Fibroblast of skin of scalp (primary cell): ENCODE measurements at regions not wholly inside any gene's neighbourhood (a gene's known extent, or its start where the extent isn't known, plus 50 kb on each side); places are given as distances from the start of the nearest gene placed in this dataset.
"Not testable (repeated sequence)": the region's sequence is repeated elsewhere in the genome, so short reads cannot be mapped to it uniquely, and the experiment has no call there.

Source experiments
- DNase-seq: peaks from one replicate; pipeline ENCODE4 v3.0.0-alpha.2; 2013

DNA sequence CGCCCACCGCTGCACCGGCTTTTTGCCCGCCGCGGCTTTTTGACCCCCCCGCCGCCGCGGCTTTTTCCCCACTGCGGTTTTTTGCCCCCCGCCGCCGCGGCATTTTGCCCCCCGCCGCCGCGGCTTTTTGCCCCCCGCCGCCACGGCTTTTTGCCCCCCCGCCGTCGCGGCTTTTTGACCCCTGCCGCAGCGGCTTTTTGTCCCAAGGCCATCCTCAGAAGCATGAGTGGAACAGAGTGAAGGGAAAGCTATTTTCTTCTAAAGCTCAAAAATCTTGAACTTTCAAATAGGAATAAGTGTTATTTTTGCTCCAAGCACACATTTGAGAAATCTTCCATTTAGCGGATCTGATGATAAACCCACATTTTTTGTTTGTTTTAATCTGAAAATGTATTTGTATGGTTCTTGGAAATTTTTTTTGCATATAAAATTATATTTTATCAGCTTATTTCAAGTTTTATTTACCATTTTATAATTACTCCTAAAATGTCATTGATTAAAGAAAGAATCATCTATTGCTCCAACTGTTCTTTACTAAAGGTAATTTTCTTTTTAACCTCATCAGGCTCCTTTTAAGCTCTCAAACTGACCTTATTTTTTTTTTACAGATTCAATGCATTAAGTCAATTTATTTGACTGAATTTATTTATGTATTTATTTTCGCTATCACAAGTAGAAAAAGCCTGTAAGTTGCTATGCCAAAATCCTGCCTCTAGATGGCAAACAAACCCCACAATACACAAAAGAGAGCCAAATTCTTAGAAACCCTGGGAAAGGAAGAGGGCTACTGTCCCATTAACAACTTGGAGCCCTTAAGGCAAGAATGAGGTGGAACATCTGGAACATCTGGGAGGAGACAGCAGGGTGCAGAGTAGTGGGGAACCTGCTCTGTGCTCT, 460.3 kb downstream of the ZNF33B start:
- DNase-seq, result peak; percentile 29

DNA sequence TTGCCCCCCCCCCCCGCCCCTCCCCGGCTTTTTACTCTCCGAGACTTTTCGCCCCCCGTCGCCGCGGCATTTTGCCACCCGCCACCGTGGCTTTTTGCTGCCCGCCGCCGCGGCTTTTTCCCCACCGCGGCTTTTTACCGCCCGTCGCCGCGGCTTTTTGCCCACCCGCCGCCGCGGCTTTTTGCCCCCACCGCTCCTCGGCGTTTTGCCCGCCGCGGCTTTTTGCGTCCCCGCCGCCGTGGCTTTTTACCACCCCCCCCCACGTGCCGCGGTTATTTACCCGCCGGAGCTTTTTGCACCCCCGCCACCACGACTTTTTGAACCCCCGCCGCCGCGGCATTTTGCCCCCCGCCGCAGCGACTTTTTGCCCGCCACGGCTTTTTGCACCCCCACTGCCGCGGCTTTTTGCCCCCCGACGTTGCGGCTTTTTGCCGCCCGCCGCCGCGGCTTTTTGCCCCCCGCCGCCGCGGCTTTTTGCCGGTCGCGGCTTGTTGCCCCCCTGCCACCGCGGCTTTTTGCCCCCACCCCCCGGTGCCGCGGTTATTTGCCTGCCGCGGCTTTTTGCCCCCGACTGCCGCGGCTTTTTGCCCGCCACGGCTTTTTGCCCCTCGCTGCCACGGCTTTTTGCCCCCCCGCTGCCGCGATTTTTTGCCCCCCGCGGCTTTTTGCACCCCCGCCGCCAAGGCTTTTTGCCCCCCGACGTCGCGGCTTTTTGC, 461.1 kb downstream of the ZNF33B start:
- DNase-seq, result no peak

DNA sequence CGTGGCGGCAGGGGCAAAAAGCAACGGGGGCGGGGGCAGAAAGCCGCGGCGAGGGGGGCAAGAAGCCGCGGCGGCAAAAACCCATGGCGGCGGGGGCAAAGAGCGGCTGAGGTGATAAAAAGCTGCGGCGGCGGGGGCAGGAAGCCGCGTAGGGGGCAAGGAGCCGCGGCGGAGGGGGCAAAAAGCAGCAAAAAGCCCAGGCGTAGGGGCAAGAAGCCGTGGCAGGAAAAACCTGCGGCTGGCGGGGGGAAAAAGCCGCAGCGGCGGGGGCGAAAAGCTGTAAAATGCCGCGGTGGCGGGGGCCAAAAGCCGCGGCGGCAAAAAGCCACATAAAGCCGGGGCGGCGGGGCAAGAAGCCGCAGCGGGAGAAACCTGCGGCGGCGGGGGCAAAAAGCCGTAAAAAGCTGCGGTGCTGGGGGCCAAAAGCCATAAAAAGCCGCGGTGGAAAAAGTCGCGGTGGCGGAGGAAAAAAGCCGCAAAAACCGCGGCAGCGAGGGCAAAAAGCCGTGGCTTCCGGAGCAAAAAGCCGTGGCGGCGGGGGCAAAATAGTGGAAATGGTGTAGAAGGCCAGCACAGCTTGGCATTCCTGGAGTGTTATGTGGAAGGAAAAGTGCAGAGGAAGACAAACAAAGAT, 487.8 kb downstream of the ZNF33B start:
- no peak for DNase-seq

DNA sequence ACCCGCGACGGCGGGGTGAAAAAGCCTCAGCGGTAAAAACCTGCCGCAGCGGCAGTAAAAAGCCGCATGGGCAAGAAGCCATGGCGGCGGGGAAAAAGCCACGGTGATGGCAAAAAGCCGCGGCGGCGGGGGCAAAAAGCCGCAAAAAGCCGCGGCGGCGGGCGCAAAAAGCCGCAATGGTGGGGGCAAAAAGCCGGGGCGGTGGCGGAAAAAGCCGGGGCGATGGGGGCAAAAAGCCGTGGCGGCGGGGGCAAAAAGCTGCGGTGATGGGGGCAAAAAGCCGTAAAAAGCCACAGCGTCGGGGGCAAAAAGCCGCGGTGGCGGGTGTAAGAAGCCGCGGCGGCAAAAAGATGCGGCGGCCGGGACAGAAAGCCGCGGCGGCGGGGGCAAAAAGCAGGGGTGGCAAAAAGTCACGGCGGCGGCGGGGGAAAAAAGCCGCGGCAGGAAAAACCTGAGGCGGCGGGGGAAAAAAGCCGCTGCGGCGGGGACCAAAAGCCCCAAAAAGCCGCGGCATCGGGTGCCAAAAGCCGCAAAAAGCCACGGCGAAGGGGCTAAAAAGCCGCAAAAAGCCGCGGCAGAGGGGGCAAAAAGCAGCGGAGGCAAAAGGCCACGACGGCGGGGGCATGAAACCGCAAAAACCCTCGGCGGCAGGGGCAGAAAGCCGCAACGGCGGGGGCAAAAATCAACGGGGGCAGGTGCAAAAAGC, 488.5 kb downstream of the ZNF33B start:
- DNase-seq, result no peak

DNA sequence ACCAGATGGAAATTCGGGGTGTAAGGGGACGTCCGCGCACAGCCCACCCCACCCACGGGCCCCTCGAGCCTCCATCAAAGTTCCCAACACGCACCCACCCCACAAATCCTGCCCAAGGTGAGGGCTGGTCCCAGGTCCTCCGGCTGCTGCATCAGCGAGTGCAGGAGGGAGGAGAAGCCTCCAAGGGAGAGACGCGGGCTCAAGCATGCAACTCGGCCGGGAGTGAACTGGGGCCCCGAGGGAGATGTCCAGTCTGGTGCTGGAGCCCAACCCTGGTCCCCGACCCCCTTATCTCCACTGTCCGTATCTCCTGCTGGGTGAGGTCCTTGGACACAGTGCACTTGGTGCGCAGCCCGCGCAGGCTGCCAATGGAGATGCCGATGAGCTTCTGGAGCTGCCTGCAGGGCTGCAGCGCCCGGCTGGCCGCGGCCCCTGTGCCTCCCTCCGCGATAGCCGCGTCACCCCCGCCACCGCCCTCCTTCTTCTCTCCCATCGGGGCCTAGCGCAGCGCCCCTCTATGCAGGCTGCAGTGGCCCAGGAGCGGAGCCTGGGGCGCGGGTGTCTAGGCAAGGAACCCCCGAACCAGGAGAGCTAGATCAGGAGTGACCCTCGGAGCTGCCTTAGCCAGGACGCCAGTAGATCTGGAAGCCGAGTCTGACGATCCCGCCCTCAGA, 489.2 kb downstream of the ZNF33B start:
- no peak for DNase-seq

DNA sequence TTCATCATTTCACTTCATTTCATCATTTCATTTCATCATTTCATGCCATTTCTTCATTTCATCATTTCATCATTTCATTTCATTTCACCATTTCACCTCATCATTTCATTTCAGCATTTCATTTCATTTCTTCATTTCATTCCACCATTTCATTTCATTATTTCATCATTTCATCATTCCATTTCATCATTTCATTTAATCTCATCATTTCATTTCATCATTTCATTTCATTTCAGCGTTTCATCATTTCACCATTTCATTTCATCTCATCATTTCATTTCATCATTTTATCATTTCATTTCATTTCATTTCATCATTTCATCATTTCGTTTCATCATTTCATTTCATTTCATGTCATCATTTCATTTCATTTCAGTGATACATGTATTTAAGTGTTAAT, 492.2 kb downstream of the ZNF33B start:
- not testable (repeated sequence) for DNase-seq

DNA sequence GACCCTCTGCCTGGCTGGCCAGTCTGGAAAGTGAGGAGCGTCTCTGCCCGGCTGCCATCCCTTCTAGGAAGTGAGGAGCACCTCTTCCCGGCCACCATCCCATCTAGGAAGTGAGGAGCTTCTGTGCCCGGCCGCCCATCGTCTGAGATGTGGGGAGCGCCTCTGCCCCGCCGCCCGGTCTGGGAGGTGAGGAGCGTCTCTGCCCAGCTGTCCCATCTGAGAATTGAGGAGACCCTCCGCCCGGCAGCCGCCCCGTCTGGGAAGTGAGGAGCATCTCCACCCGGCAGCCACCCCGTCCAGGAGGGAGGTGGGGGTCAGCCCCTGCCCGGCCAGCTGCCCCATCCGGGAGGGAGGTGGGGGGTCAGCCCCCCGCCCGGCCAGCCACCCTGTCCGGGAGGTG, 500.3 kb downstream of the ZNF33B start:
- not testable (repeated sequence) for DNase-seq

DNA sequence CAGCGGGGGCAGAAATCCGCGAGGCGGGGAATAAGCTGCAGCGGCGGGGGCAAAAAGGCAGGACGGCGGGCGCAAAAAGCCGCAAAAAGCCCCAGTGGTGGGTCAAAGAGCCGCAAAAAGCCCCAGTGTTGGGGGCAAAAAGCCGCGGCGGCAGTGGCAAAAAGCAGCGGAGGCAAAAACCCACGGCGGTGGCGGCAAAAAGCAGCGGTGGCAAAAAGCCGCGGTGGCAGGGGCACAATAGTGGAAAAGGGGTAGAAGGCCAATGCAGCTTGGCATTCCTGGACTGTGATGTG, 525.3 kb downstream of the ZNF33B start:
- DNase-seq, result no peak

DNA sequence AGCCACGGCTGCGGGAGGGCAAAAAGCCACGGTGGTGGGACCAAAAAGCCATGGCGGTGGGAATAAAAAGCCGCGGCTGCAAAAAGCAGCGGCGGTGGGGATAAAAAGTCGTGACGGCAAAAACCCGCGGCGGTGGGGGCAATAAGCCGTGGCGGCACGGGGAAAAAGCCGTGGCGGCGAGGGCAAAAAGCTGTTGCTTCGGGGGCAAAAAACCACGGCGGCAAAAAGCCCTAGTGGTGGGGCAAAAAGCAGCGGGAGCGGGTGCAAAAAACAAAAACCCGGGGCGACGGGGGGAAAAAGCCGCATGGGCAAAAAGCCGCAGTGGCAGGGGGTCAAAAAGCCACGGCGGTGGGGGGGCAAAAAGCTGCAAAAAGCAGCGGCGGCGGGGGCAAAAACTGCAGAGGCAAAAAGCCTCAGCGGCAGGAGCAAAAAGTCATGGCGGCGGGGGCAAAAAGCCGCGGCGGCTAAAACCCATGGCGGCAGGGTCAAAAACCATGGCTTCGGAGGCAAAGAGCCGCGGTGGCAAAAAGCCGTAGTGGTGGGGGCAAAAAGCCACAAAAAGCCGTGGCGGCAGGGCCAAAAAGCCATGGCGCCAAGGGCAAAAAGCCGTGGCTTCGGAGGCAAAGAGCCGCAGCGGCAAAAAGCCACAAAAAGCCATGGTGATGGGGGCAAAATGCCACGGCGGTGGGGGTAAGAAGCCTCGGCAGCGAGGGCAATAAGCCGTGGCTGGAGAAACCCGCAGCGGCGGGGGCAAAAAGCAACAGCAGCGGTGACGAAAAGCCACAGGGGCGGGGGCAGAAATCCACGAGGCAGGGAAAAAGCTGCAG, 525.8 kb downstream of the ZNF33B start:
- no peak for DNase-seq

DNA sequence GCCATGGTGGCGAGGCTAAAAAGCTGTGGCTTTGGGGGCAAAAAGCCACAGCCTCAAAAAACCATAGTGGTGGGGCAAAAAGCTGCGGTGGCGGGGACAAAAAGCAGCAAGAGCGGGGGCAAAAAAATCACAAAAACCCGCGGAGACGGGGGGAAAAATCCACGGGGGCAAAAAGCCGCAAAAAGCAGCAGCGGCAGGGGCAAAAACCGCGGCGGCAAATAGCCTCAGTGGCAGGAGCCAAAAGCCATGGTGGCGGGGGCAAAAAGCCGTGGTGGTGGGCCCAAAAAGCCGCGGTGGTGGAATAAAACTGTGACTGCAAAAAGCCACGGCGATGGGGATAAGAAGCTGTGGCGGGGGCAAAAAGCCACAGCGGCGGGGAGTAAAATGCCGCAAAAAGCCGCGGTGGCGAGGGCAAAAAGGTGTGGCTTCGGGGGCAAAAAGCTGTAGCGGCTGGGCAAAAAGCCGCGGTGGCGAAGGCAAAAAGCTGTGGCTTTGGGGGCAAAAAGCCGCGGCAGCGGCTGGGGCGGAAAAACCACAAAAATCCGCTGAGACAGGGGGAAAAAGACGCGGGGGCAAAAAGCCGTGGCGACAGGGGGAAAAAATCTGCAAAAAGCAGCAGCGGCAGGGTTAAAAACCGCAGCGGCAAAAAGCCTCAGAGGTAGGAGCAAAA, 526.6 kb downstream of the ZNF33B start:
- DNase-seq, result no peak

DNA sequence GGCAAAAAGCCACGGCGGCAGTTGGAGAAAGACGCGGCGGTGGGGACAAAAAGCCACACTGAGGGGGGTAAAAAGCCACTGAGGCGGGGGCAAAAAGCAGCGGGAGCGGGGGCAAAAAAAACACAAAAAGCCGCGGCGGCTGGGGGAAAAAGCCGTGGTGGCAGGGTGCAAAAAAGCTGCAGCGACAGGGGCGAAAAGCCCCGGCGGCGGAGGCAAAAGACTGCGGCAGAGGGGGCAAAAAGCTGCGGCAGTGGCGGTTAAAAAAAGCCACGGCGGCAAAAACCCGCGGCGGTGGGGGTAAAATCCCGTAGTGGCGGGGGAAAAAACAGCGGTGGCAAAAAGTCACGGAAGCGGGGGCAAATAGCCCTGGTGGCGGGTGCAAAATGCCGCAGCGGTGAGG, 527.3 kb downstream of the ZNF33B start:
- no peak for DNase-seq
